Sigmoid colon (tissue), 4 donors: ENCODE measurements at regions not wholly inside any gene's neighbourhood (a gene's known extent, or its start where the extent isn't known, plus 50 kb on each side); places are given as distances from the start of the nearest gene placed in this dataset.

Experiments
- POLR2AphosphoS5 ChIP-seq, 4 donors: sonication (generic); formaldehyde crosslinking; IDR thresholded peaks; one replicate each; pipeline ENCODE4 v1.6.1; 2017; ENCODE audit warnings: antibody characterized with exemption in 4 of 4
- TF ChIP-seq, protein P1 (sequence below), 4 experiments: fragments of 450-650 bp in 3 of 4; fragments of 200-600 bp in 1 of 4; IDR thresholded peaks; one replicate each; pipeline ENCODE4 v1.5.1; 2016 to 2019; ENCODE audit warnings: antibody characterized with exemption in 4 of 4, mild to moderate bottlenecking in 3 of 4, moderate library complexity in 2 of 4

DNA sequence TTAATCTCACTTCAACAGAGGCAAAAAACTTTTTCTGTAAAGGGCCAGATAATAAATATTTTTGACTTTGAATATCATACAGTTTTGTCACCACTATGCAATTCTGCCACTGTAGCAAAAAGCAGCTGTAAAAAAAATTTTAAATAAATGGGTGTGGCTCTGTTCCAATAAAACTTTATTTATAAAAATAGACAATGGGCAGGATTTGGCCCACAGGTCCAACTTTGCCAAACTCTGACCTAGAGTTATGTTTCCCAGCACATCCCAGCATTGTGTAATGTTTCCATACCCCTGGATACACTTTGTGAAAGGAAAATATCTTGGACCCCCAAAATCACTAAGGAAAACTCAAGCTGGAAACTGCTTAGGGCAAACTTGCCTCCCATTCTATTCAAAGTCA lies 94.9 kb upstream of the USP38 start:
- TF ChIP-seq, protein P1, sequence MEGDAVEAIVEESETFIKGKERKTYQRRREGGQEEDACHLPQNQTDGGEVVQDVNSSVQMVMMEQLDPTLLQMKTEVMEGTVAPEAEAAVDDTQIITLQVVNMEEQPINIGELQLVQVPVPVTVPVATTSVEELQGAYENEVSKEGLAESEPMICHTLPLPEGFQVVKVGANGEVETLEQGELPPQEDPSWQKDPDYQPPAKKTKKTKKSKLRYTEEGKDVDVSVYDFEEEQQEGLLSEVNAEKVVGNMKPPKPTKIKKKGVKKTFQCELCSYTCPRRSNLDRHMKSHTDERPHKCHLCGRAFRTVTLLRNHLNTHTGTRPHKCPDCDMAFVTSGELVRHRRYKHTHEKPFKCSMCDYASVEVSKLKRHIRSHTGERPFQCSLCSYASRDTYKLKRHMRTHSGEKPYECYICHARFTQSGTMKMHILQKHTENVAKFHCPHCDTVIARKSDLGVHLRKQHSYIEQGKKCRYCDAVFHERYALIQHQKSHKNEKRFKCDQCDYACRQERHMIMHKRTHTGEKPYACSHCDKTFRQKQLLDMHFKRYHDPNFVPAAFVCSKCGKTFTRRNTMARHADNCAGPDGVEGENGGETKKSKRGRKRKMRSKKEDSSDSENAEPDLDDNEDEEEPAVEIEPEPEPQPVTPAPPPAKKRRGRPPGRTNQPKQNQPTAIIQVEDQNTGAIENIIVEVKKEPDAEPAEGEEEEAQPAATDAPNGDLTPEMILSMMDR (IDR thresholded peaks at IDR 0.05): no peak
- TF ChIP-seq POLR2AphosphoS5 (IDR thresholded peaks at IDR 0.05): no peak
